K562 (cell line): ENCODE measurements at regions not wholly inside any gene's neighbourhood (a gene's known extent, or its start where the extent isn't known, plus 50 kb on each side); places are given as distances from the start of the nearest gene placed in this dataset.

Experiments used
- AFF4 ChIP-seq: sonication (generic); formaldehyde crosslinking; IDR thresholded peaks from 2 replicates; pipeline ENCODE4 v1.8.0; 2023; ENCODE audit warnings: mild to moderate bottlenecking, missing genetic modification reagents
- CBFB ChIP-seq: sonication (generic); formaldehyde crosslinking; IDR thresholded peaks from 2 replicates; pipeline ENCODE4 v1.4.0; 2020; ENCODE audit warnings: mild to moderate bottlenecking, missing genetic modification reagents
- EHMT2 ChIP-seq: fragments of 450-650 bp; IDR thresholded peaks from 2 replicates; pipeline ENCODE4 v1.6.1; 2018; ENCODE audit warnings: antibody characterized with exemption
- EZH2 ChIP-seq: IDR thresholded peaks from 2 replicates; pipeline ENCODE4 v1.6.1; 2012; ENCODE audit warnings: low read depth, mild to moderate bottlenecking, inconsistent platforms, low read length, borderline replicate concordance
- JUNB ChIP-seq: fragments of 450-650 bp; formaldehyde crosslinking; conservative IDR thresholded peaks from 2 replicates; pipeline ENCODE4 v1.4.0; 2020; ENCODE audit warnings: mild to moderate bottlenecking
- LEF1 ChIP-seq: fragments of 450-650 bp; IDR thresholded peaks from 2 replicates; pipeline ENCODE4 v1.6.1; 2016; ENCODE audit warnings: mild to moderate bottlenecking
- NELFE ChIP-seq: IDR thresholded peaks from 2 replicates; pipeline ENCODE4 v1.6.1; 2011; ENCODE audit warnings: mild to moderate bottlenecking; ENCODE audit not compliant: insufficient read depth, insufficient read length
- POLR2AphosphoS5 ChIP-seq: IDR thresholded peaks from 2 replicates; pipeline ENCODE4 v1.6.1; 2011; ENCODE audit warnings: mild to moderate bottlenecking, low read depth, low read length, moderate library complexity; ENCODE audit not compliant: control insufficient read depth, insufficient read depth
- STAT5A ChIP-seq: IDR thresholded peaks from 2 replicates; pipeline ENCODE4 v1.6.1; 2012; ENCODE audit warnings: low read length, inconsistent platforms, borderline replicate concordance
- TAF1 ChIP-seq: IDR thresholded peaks from 2 replicates; pipeline ENCODE4 v1.6.1; 2011; ENCODE audit warnings: mild to moderate bottlenecking, low read length, moderate library complexity; ENCODE audit not compliant: insufficient read depth, control insufficient read depth, severe bottlenecking; ENCODE audit errors: extremely low read depth
- TCF3 ChIP-seq: sonication (generic); formaldehyde crosslinking; IDR thresholded peaks from 2 replicates; pipeline ENCODE4 v1.4.0; 2020; ENCODE audit warnings: mild to moderate bottlenecking, missing genetic modification reagents
- ZHX1 ChIP-seq: fragments of 150-350 bp; conservative IDR thresholded peaks from 2 replicates; pipeline ENCODE4 v1.6.1; 2014; ENCODE audit warnings: low read length
- ZNF830 ChIP-seq: fragments of 250-450 bp; sonication (Bioruptor Pico); IDR thresholded peaks from 2 replicates; pipeline ENCODE4 v1.5.0; 2021; ENCODE audit warnings: mild to moderate bottlenecking
- TF ChIP-seq, protein P1 (sequence below), 3 experiments: IDR thresholded peaks in 2 of 3; conservative IDR thresholded peaks in 1 of 3; 2 replicates each; pipeline ENCODE4 v1.5.1; 2011 to 2012; ENCODE audit warnings: low read length in 3 of 3, mild to moderate bottlenecking in 3 of 3, control low read depth in 2 of 3, improper control_type of control experiment in 1 of 3, inconsistent platforms in 1 of 3, low read depth in 1 of 3, mixed read lengths in 1 of 3, moderate library complexity in 1 of 3; ENCODE audit not compliant: insufficient read depth in 2 of 3

- TF ChIP-seq JUNB (CRISPR knock-in tag) (no peak), TAF1 (no peak), TCF3 (CRISPR knock-in tag) (no peak), EZH2 (no peak), LEF1 (no peak), ZHX1 (no peak), CBFB (CRISPR knock-in tag) (no peak), AFF4 (CRISPR knock-in tag) (no peak), EHMT2 (no peak), POLR2AphosphoS5 (no peak), NELFE (no peak), ZNF830 (CRISPR knock-in tag) (no peak), STAT5A (no peak)
- TF ChIP-seq, protein P1, sequence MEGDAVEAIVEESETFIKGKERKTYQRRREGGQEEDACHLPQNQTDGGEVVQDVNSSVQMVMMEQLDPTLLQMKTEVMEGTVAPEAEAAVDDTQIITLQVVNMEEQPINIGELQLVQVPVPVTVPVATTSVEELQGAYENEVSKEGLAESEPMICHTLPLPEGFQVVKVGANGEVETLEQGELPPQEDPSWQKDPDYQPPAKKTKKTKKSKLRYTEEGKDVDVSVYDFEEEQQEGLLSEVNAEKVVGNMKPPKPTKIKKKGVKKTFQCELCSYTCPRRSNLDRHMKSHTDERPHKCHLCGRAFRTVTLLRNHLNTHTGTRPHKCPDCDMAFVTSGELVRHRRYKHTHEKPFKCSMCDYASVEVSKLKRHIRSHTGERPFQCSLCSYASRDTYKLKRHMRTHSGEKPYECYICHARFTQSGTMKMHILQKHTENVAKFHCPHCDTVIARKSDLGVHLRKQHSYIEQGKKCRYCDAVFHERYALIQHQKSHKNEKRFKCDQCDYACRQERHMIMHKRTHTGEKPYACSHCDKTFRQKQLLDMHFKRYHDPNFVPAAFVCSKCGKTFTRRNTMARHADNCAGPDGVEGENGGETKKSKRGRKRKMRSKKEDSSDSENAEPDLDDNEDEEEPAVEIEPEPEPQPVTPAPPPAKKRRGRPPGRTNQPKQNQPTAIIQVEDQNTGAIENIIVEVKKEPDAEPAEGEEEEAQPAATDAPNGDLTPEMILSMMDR (IDR thresholded peaks at IDR 0.05 in 2 of 3, conservative IDR thresholded peaks at IDR 0.05 in 1 of 3; ENCODE audit: insufficient read depth in 2 of 3, low read depth in 1 of 3, low read length in 3 of 3): no peak
These were observed 544.2 kb downstream of the KIF20B start for GRCh38 chr10:90245623-90246022.
